GM13976 (cell line): ENCODE measurements at regions not wholly inside any gene's neighbourhood (a gene's known extent, or its start where the extent isn't known, plus 50 kb on each side); places are given as distances from the start of the nearest gene placed in this dataset.

Experiments used
- DNase-seq: peaks from one replicate; pipeline ENCODE4 v3.0.0; 2012; ENCODE audit warnings: low spot score
- in situ Hi-C: fragments of 300-500 bp; cut with MboI; formaldehyde crosslinking; loops from one replicate; pipeline ENCODE4 v1.12.0; 2022; ENCODE audit warnings: low sequenced_read_pairs, mixed read lengths, inconsistent platforms; ENCODE audit not compliant: unreplicated experiment
- TF ChIP-seq, protein P1 (sequence below): IDR thresholded peaks from 2 replicates; pipeline ENCODE4 v1.5.1; 2012; ENCODE audit warnings: borderline replicate concordance, mild to moderate bottlenecking; ENCODE audit not compliant: insufficient read depth; ENCODE audit errors: extremely low read depth, missing control alignments, control extremely low read depth

DNA sequence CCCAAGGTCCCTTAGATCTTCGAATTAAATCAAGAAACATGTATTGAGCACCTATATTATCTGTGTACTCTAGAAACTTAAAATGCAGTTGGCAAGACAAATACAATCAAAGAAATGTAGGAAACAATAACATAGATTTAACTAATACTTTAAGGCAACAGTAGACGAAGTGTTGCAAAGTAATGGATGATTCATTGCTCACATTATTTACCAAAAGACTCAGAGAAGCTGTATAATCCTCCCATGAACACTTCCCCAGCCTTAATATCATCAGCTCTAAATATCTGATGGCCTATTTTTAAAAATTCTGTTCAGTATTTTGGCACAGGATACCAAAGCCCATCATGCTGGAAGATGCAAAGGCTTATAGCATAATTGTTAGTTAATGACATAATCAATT, 272.1 kb upstream of the TTC14 start:
- in situ Hi-C loops, result no loop called here
- TF ChIP-seq, protein P1, sequence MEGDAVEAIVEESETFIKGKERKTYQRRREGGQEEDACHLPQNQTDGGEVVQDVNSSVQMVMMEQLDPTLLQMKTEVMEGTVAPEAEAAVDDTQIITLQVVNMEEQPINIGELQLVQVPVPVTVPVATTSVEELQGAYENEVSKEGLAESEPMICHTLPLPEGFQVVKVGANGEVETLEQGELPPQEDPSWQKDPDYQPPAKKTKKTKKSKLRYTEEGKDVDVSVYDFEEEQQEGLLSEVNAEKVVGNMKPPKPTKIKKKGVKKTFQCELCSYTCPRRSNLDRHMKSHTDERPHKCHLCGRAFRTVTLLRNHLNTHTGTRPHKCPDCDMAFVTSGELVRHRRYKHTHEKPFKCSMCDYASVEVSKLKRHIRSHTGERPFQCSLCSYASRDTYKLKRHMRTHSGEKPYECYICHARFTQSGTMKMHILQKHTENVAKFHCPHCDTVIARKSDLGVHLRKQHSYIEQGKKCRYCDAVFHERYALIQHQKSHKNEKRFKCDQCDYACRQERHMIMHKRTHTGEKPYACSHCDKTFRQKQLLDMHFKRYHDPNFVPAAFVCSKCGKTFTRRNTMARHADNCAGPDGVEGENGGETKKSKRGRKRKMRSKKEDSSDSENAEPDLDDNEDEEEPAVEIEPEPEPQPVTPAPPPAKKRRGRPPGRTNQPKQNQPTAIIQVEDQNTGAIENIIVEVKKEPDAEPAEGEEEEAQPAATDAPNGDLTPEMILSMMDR, result no peak

DNA sequence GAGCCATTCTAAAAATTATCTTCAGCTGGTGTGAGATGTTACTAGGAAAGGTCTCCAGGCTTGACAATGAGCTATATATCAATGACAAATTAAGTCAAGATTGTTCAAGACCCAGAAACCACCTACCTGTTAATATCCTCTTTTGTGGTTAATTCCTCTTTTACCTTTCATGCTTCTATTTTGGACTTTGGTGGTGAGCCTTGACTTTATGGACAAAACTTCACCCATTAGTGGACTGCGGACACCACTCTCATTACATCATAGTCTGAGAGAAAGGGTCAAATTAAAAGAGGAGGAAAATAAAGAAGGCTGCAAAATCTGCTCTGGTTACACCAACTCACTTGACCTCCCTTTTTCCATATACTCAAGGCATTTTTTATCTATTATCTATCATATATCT, 271.5 kb upstream of the TTC14 start:
- TF ChIP-seq, protein P1, result no peak
- in situ Hi-C loops, result no loop called here
- DNase-seq, result no peak

More for the DNA sequence above, 272.1 kb upstream of the TTC14 start:
- DNase-seq, result no peak

DNA sequence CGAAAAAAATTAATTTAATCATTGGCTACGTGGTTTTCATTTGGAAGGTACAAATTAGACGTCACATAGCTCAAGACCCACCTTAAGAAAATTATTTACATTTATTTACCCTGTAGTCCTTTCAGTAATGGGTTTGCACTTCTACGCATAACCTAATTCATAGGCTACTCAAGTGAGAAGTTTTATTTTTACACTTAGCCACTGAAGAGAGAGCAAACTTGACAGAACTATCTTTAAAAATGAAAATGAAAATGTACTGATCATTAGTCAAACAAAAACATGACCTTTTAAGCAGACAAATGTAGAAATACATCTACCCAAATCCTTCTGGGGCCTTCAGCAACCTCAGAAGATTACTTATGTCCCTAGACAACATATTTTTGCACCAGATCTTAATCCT, 269.4 kb upstream of the TTC14 start:
- TF ChIP-seq, protein P1, result no peak
- in situ Hi-C loops, result no loop called here
- no peak for DNase-seq

DNA sequence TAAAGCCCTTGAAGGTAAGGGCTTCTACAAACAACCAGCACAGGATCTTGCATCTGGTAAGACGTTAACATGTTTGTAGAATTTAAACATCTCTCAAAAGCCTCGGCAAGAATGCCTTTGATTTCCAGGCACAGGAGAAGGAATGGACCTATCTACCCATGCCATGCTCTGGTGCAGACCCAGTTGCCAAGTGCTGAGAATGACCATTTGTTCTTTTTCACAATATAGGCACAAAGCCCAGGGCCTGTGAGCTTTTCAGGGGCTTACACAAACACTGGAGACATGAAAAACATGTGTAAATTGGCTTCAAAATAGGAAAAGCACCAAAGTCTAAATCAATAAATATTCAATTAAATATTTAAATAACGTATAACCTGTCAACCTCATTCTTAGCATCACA, 266.9 kb upstream of the TTC14 start:
- TF ChIP-seq, protein P1, result no peak
- no peak for DNase-seq
- in situ Hi-C loops, result no loop called here

DNA sequence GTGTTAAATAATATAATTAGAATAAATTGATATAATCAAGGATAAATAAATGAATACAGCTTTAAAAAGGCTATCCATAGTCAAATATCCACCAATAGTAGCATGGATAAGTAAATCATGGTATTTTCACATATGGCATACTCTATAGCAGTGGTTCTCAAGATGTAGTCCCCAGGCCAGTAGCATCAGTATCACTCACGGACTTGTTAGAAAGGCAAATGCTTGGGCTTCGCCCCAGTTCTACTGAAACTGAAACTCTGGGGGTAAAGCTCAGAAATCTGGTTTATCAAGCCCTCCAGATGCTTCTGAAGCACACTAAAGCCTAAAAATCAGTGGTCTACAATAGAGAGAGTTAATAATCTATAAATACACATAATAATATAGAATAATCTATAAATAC, 261.6 kb upstream of the TTC14 start:
- in situ Hi-C loops, result no loop called here
- DNase-seq, result no peak
- TF ChIP-seq, protein P1, result no peak

DNA sequence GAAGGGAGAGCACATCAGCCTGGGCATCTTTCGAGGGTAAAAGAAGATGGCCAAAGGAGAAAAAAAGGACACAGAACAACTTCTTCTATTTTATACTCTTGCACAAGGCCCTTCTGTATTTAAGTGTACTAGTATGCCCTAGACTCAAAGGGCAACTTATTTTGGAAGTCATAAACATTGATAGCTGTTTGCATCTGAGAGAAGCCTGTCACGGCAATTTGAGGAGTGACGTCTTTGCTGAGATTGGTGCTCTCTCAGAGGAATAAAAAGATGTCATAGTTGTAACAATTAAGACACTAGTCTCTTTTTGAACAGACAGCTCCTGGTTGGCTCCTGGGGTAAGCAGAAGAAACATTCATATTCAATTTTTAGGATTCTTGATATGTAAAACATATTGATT, 260.4 kb upstream of the TTC14 start:
- TF ChIP-seq, protein P1, result no peak
- DNase-seq, result no peak
- in situ Hi-C loops, result no loop called here

DNA sequence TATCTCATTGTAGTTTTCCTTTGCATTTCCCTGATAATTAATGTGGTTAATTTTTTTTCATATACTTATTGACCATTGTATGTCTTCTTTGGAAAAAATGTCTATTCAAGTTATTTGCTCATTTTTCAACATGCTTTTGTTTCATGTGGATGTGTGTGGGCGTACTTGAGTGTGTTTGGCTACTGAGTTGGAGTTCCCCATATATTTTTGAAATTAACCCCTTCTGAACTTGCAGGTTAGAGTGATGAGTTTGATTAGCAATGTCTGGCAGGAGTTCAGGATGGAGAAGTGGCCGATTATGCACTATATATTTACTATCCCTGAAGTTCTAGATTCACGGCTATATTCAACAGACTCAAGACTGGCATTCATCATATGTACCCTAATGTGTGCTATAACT, 250.4 kb upstream of the TTC14 start:
- TF ChIP-seq, protein P1, result no peak
- DNase-seq, result no peak
- in situ Hi-C loops, result no loop called here
